HEK293 (cell line): ENCODE measurements at regions not wholly inside any gene's neighbourhood (a gene's known extent, or its start where the extent isn't known, plus 50 kb on each side); places are given as distances from the start of the nearest gene placed in this dataset.

Experiments used
- CTCF ChIA-PET: fragments of 350-600 bp; formaldehyde crosslinking; extraction: SDS; loops from one replicate; lab custom pipeline; 2021; ENCODE audit warnings: antibody characterized with exemption; lab: Yijun Ruan, JAX
- POLR2A ChIA-PET: fragments of 300-600 bp; formaldehyde crosslinking; extraction: SDS; loops from one replicate; lab custom pipeline; 2020; ENCODE audit warnings: antibody characterized with exemption, inconsistent platforms; lab: Yijun Ruan, JAX
- H3K27ac ChIP-seq: fragments of 200-500 bp; sonication (Bioruptor generic); 2 replicates; pipeline ENCODE4 v1.5.1; 2014; ENCODE audit warnings: low read depth, low read length, control low read depth, inconsistent platforms; ENCODE audit errors: extremely low read depth
- H3K36me3 ChIP-seq, 2 experiments: fragments of 200-500 bp in 1 of 2; sonication (Bioruptor generic) in 1 of 2; 1 replicate in 1 of 2; 2 replicates in 1 of 2; pipeline ENCODE4 v1.5.1; 2014 to 2017; ENCODE audit warnings: inconsistent platforms in 2 of 2, low read length in 2 of 2; ENCODE audit not compliant: control insufficient read depth in 2 of 2, insufficient read depth in 1 of 2
- H3K4me1 ChIP-seq: fragments of 200-500 bp; sonication (Bioruptor generic); 2 replicates; pipeline ENCODE4 v1.5.1; 2014; ENCODE audit warnings: mild to moderate bottlenecking, low read length, inconsistent platforms; ENCODE audit not compliant: control insufficient read depth, insufficient read depth
- H3K4me3 ChIP-seq: 2 replicates; pipeline ENCODE4 v1.5.1; 2011; ENCODE audit warnings: low read depth, mild to moderate bottlenecking, control low read depth, low read length, moderate library complexity
- H3K9me3 ChIP-seq: fragments of 200-500 bp; sonication (Bioruptor generic); 2 replicates; pipeline ENCODE4 v1.5.1; 2014; ENCODE audit warnings: low read depth, low read length, inconsistent platforms; ENCODE audit not compliant: control insufficient read depth, insufficient read depth
- HOXD13 ChIP-seq: sonication (generic); formaldehyde crosslinking; IDR thresholded peaks from 2 replicates; pipeline ENCODE4 v1.8.0; 2022; ENCODE audit warnings: missing genetic modification reagents, borderline replicate concordance
- KLF8 ChIP-seq: fragments of 450-650 bp; formaldehyde crosslinking; IDR thresholded peaks from 2 replicates; pipeline ENCODE4 v1.5.1; 2016; ENCODE audit warnings: missing biosample characterization, missing genetic modification characterization
- SP2 ChIP-seq: fragments of 450-650 bp; formaldehyde crosslinking; IDR thresholded peaks from 2 replicates; pipeline ENCODE4 v1.5.1; 2016; ENCODE audit warnings: missing biosample characterization, missing genetic modification characterization
- WT1 ChIP-seq: fragments of 450-650 bp; formaldehyde crosslinking; IDR thresholded peaks from 2 replicates; pipeline ENCODE4 v1.5.1; 2016; ENCODE audit warnings: missing biosample characterization, missing genetic modification characterization
- YY2 ChIP-seq: fragments of 450-650 bp; formaldehyde crosslinking; IDR thresholded peaks from 2 replicates; pipeline ENCODE4 v1.5.1; 2016; ENCODE audit warnings: missing biosample characterization, missing genetic modification characterization
- ZBTB20 ChIP-seq: fragments of 450-650 bp; formaldehyde crosslinking; IDR thresholded peaks from 2 replicates; pipeline ENCODE4 v1.5.1; 2016; ENCODE audit warnings: missing biosample characterization, missing genetic modification characterization
- ZBTB7A ChIP-seq: fragments of 450-650 bp; formaldehyde crosslinking; IDR thresholded peaks from 2 replicates; pipeline ENCODE4 v1.5.1; 2016; ENCODE audit warnings: low read depth, missing biosample characterization, missing genetic modification characterization
- ZFHX2 ChIP-seq: fragments of 450-650 bp; formaldehyde crosslinking; conservative IDR thresholded peaks from 2 replicates; pipeline ENCODE4 v1.5.1; 2016; ENCODE audit warnings: missing biosample characterization, missing genetic modification characterization
- ZFP37 ChIP-seq: fragments of 450-650 bp; formaldehyde crosslinking; IDR thresholded peaks from 2 replicates; pipeline ENCODE4 v1.5.1; 2016; ENCODE audit warnings: missing biosample characterization, missing genetic modification characterization
- ZFP41 ChIP-seq: fragments of 450-650 bp; formaldehyde crosslinking; IDR thresholded peaks from 2 replicates; pipeline ENCODE4 v1.5.1; 2016; ENCODE audit warnings: missing biosample characterization, missing genetic modification characterization, borderline replicate concordance
- ZNF138 ChIP-seq: fragments of 450-650 bp; formaldehyde crosslinking; IDR thresholded peaks from 2 replicates; pipeline ENCODE4 v1.5.1; 2016; ENCODE audit warnings: missing biosample characterization, missing genetic modification characterization, borderline replicate concordance
- ZNF214 ChIP-seq: fragments of 450-650 bp; formaldehyde crosslinking; IDR thresholded peaks from 2 replicates; pipeline ENCODE4 v1.5.1; 2017; ENCODE audit warnings: missing biosample characterization, mild to moderate bottlenecking, missing genetic modification characterization, borderline replicate concordance
- ZNF350 ChIP-seq: fragments of 450-650 bp; formaldehyde crosslinking; IDR thresholded peaks from 2 replicates; pipeline ENCODE4 v1.5.0; 2017; ENCODE audit warnings: missing biosample characterization, mild to moderate bottlenecking, missing genetic modification characterization
- ZNF621 ChIP-seq: fragments of 450-650 bp; formaldehyde crosslinking; IDR thresholded peaks from 2 replicates; pipeline ENCODE4 v1.5.1; 2017; ENCODE audit warnings: missing biosample characterization, missing genetic modification characterization
- ZNF624 ChIP-seq: fragments of 450-650 bp; formaldehyde crosslinking; IDR thresholded peaks from 2 replicates; pipeline ENCODE4 v1.5.1; 2017; ENCODE audit warnings: missing biosample characterization, missing genetic modification characterization
- ZNF629 ChIP-seq: fragments of 450-650 bp; formaldehyde crosslinking; IDR thresholded peaks from 2 replicates; pipeline ENCODE4 v1.5.1; 2017; ENCODE audit warnings: missing biosample characterization, missing genetic modification characterization
- ZNF660 ChIP-seq: fragments of 450-650 bp; IDR thresholded peaks from 2 replicates; pipeline ENCODE4 v1.5.1; 2018; ENCODE audit warnings: missing biosample characterization, mild to moderate bottlenecking, missing genetic modification characterization
- TF ChIP-seq, protein P1 (sequence below): fragments of 450-650 bp; formaldehyde crosslinking; IDR thresholded peaks from 2 replicates; pipeline ENCODE4 v1.5.1; 2016; ENCODE audit warnings: missing biosample characterization, missing genetic modification characterization
- TF ChIP-seq, protein P2 (sequence below): fragments of 450-650 bp; formaldehyde crosslinking; IDR thresholded peaks from 2 replicates; pipeline ENCODE4 v1.5.1; 2016; ENCODE audit warnings: missing biosample characterization, missing genetic modification characterization
- TF ChIP-seq, protein P3 (sequence below): fragments of 450-650 bp; IDR thresholded peaks from 2 replicates; pipeline ENCODE4 v1.5.1; 2018; ENCODE audit warnings: missing biosample characterization, mild to moderate bottlenecking, missing genetic modification characterization

DNA sequence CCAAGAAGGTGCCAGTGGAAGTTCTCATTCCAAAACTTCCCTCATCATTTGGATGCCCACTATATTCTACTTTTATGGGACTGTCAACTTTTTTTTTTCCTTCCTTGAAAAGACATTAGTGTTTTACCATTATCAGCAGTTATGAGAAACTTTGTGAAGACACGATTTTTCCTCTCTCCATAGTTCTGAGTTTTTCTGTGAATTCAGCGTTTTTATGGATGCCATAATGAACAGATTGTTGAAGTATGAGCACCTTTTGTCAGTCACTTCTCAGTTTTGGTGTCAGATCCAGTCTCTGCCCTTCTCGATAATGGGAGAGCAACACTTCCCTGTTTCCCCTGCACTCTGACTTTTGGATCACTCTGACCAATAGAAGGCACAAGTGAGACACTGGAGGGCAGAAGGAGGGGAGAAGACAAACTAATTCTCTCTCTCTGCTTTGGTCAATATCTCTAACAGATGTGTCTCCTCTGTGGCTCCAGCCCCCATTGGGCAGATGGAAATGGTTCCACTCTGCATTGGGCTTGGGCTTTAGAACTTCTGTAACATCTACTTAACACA is 53.5 kb upstream of the FN1 start:
- no peak for TF ChIP-seq ZBTB20
- no peak for TF ChIP-seq HOXD13

DNA sequence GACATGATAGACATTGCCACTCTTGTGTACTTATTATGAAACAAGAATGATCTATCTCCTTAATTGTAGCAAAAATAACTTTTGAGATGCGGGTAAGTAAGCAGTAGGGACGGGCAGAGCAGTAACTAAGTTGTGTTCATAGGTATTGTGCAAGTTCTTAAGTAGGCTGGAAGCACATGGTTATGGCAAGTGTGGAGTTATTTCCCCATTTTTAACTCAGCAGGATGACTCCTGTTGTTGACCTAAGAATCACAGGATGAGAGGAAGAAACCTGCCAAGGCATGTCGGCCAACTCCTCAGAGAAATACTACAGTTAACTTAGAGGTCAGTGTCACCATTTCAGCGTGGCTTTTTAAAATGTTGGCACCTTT is 51.1 kb upstream of the FN1 start:
- ChIA-PET POLR2A (no interaction called here), CTCF (no interaction called here)
- Histone ChIP-seq H3K9me3 (no peaks in the 10 kb centered on the region), H3K36me3 (no peaks in the 10 kb centered on the region), H3K4me1 (no peaks in the 10 kb centered on the region), H3K4me3 (no peak overlapping the region), H3K27ac (no peak overlapping the region)
- TF ChIP-seq WT1 (tag by site-specific recombination) (no peak), ZNF629 (no peak), ZNF350 (tag by site-specific recombination) (no peak), ZNF624 (tag by site-specific recombination) (no peak), YY2 (tag by site-specific recombination) (no peak)
- TF ChIP-seq, protein P1, sequence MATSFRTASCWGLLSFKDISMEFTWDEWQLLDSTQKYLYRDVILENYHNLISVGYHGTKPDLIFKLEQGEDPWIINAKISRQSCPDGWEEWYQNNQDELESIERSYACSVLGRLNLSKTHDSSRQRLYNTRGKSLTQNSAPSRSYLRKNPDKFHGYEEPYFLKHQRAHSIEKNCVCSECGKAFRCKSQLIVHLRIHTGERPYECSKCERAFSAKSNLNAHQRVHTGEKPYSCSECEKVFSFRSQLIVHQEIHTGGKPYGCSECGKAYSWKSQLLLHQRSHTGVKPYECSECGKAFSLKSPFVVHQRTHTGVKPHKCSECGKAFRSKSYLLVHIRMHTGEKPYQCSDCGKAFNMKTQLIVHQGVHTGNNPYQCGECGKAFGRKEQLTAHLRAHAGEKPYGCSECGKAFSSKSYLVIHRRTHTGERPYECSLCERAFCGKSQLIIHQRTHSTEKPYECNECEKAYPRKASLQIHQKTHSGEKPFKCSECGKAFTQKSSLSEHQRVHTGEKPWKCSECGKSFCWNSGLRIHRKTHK = no peak

More for the DNA sequence above, 53.5 kb upstream of the FN1 start:
- Histone ChIP-seq H3K9me3 (no peaks in the 10 kb centered on the region), H3K27ac (no peak overlapping the region), H3K36me3 (no peaks in the 10 kb centered on the region), H3K4me1 (no peaks in the 10 kb centered on the region), H3K4me3 (no peak overlapping the region)
- CTCF ChIA-PET = no interaction called here
- POLR2A ChIA-PET = no interaction called here

DNA sequence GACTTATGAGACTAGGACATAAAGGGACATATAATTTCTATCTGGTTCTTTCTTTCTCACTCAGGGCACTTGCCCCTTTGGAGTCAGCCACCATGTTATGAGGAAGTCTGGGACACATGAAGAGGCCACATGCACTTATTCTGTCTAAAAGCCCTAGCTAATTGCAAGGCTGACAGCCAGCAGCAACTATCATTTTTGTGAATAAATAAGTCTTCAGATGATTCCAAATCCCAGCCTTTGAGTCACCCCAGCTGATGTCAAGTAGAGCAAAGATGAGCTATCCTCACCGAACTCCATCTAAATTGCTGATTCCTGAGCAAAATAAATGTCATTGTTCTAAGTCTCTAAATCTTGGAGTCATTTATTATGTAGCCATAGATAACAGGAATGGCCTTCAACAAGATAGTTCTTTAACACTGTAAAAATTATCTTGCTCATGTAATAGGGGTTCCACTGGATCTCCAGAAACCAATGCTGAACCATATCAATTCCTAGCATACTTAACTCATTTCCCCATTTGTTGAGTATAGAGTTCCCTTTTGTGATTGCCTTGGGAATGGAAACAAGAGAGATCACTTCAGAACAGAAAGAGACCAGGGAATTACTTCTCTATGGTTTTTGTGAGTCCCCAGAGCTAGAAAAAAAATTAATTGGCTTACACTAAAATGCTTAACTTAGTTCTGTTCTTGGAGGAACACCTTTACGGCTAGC is 50.6 kb upstream of the FN1 start:
- Histone ChIP-seq H3K27ac (no peak overlapping the region), H3K4me1 (no peaks in the 10 kb centered on the region), H3K4me3 (no peak overlapping the region), H3K36me3 (no peaks in the 10 kb centered on the region), H3K9me3 (no peaks in the 10 kb centered on the region)
- ChIA-PET POLR2A (no interaction called here), CTCF (interaction anchor here (1.0 kb wide), 1 partner anchor 121 kb away, joined by 3 read pairs; no protein-coding TSS in a partner anchor)
- no peak for TF ChIP-seq ZFP37 (tag by site-specific recombination)
- no peak for TF ChIP-seq ZFHX2 (tag by site-specific recombination)
- TF ChIP-seq SP2 = no peak
- TF ChIP-seq, protein P2, sequence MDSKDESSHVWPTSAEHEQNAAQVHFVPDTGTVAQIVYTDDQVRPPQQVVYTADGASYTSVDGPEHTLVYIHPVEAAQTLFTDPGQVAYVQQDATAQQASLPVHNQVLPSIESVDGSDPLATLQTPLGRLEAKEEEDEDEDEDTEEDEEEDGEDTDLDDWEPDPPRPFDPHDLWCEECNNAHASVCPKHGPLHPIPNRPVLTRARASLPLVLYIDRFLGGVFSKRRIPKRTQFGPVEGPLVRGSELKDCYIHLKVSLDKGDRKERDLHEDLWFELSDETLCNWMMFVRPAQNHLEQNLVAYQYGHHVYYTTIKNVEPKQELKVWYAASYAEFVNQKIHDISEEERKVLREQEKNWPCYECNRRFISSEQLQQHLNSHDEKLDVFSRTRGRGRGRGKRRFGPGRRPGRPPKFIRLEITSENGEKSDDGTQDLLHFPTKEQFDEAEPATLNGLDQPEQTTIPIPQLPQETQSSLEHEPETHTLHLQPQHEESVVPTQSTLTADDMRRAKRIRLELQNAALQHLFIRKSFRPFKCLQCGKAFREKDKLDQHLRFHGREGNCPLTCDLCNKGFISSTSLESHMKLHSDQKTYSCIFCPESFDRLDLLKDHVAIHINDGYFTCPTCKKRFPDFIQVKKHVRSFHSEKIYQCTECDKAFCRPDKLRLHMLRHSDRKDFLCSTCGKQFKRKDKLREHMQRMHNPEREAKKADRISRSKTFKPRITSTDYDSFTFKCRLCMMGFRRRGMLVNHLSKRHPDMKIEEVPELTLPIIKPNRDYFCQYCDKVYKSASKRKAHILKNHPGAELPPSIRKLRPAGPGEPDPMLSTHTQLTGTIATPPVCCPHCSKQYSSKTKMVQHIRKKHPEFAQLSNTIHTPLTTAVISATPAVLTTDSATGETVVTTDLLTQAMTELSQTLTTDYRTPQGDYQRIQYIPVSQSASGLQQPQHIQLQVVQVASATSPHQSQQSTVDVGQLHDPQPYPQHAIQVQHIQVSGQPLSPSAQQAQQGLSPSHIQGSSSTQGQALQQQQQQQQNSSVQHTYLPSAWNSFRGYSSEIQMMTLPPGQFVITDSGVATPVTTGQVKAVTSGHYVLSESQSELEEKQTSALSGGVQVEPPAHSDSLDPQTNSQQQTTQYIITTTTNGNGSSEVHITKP (tag by site-specific recombination) = no peak
- no peak for TF ChIP-seq ZNF660 (tag by site-specific recombination)
- TF ChIP-seq ZBTB7A (tag by site-specific recombination) = no peak
- no peak for TF ChIP-seq ZNF138 (tag by site-specific recombination)
- TF ChIP-seq, protein P3, sequence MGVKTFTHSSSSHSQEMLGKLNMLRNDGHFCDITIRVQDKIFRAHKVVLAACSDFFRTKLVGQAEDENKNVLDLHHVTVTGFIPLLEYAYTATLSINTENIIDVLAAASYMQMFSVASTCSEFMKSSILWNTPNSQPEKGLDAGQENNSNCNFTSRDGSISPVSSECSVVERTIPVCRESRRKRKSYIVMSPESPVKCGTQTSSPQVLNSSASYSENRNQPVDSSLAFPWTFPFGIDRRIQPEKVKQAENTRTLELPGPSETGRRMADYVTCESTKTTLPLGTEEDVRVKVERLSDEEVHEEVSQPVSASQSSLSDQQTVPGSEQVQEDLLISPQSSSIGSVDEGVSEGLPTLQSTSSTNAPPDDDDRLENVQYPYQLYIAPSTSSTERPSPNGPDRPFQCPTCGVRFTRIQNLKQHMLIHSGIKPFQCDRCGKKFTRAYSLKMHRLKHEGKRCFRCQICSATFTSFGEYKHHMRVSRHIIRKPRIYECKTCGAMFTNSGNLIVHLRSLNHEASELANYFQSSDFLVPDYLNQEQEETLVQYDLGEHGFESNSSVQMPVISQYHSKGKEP (tag by site-specific recombination) = no peak
- TF ChIP-seq ZNF214 (tag by site-specific recombination) = no peak
- no peak for TF ChIP-seq ZFP41
- no peak for TF ChIP-seq KLF8 (tag by site-specific recombination)
- TF ChIP-seq ZNF621 (tag by site-specific recombination) = no peak
